ENCODE measurements at regions not wholly inside any gene's neighbourhood (a gene's known extent, or its start where the extent isn't known, plus 50 kb on each side); places are given as distances from the start of the nearest gene placed in this dataset.

- DNase-seq (ENCODE audit: insufficient read length, low spot score) (no peak), FAIRE-seq (no peak)
Measured at GRCh38 chr7:12741951-12742575, 54.6 kb downstream of the ARL4A start.

- DNase-seq (ENCODE audit: insufficient read length, low spot score) (no peak), FAIRE-seq (no peak)
Measured at GRCh38 chr7:12746211-12746610, 58.8 kb downstream of the ARL4A start.

GRCh38 chr7:12747687-12748306, 60.4 kb downstream of the ARL4A start:
- no peak for FAIRE-seq

GRCh38 chr7:12749069-12749468, 61.6 kb downstream of the ARL4A start:
- FAIRE-seq (no peak), DNase-seq (ENCODE audit: insufficient read length, low spot score) (no peak)

More at GRCh38 chr7:12747687-12748306, 60.4 kb downstream of the ARL4A start:
- no peak for DNase-seq (ENCODE audit: insufficient read length, low spot score)

GRCh38 chr7:12749746-12750145, 62.3 kb downstream of the ARL4A start:
- no peak for FAIRE-seq
- DNase-seq (ENCODE audit: insufficient read length, low spot score): no peak

- DNase-seq (ENCODE audit: insufficient read length, low spot score) (no peak), FAIRE-seq (no peak)
Measured at GRCh38 chr7:12751764-12752163, 64.3 kb downstream of the ARL4A start.

- no peak for FAIRE-seq
- DNase-seq (ENCODE audit: insufficient read length, low spot score): no peak
Measured at GRCh38 chr7:12754179-12754578, 66.7 kb downstream of the ARL4A start.

GRCh38 chr7:12756821-12757220, 69.4 kb downstream of the ARL4A start:
- no peak for DNase-seq (ENCODE audit: insufficient read length, low spot score)
- no peak for FAIRE-seq

GRCh38 chr7:12757443-12757842, 70.0 kb downstream of the ARL4A start:
- no peak for FAIRE-seq

GRCh38 chr7:12759151-12759550, 71.7 kb downstream of the ARL4A start:
- no peak for FAIRE-seq
- no peak for DNase-seq (ENCODE audit: insufficient read length, low spot score)

More at GRCh38 chr7:12757443-12757842, 70.0 kb downstream of the ARL4A start:
- DNase-seq (ENCODE audit: insufficient read length, low spot score): no peak

- DNase-seq (ENCODE audit: insufficient read length, low spot score) (no peak), FAIRE-seq (no peak)
Measured at GRCh38 chr7:12761111-12761510, 73.7 kb downstream of the ARL4A start.

GRCh38 chr7:12761691-12762090, 74.3 kb downstream of the ARL4A start:
- DNase-seq (ENCODE audit: insufficient read length, low spot score): no peak
- no peak for FAIRE-seq

GRCh38 chr7:12764458-12764891, 77.0 kb downstream of the ARL4A start:
- FAIRE-seq (no peak), DNase-seq (ENCODE audit: insufficient read length, low spot score) (no peak)

- no peak for DNase-seq (ENCODE audit: insufficient read length, low spot score)
- FAIRE-seq: no peak
Measured at GRCh38 chr7:12765431-12766100, 78.1 kb downstream of the ARL4A start.

GRCh38 chr7:12766416-12766815, 79.0 kb downstream of the ARL4A start:
- FAIRE-seq (no peak), DNase-seq (ENCODE audit: insufficient read length, low spot score) (no peak)

GRCh38 chr7:12768948-12769347, 81.5 kb downstream of the ARL4A start:
- no peak for DNase-seq (ENCODE audit: insufficient read length, low spot score)
- no peak for FAIRE-seq

GRCh38 chr7:12769444-12769843, 82.0 kb downstream of the ARL4A start:
- no peak for FAIRE-seq
- no peak for DNase-seq (ENCODE audit: insufficient read length, low spot score)

GRCh38 chr7:12770227-12770975, 83.0 kb downstream of the ARL4A start:
- no peak for FAIRE-seq
- no peak for DNase-seq (ENCODE audit: insufficient read length, low spot score)

GRCh38 chr7:12771378-12771877, 84.0 kb downstream of the ARL4A start:
- FAIRE-seq: no peak
- no peak for DNase-seq (ENCODE audit: insufficient read length, low spot score)

GRCh38 chr7:12772768-12773167, 85.3 kb downstream of the ARL4A start:
- DNase-seq (ENCODE audit: insufficient read length, low spot score): no peak
- no peak for FAIRE-seq

- FAIRE-seq (no peak), DNase-seq (ENCODE audit: insufficient read length, low spot score) (no peak)
Measured at GRCh38 chr7:12777257-12777656, 89.8 kb downstream of the ARL4A start.
